ENCODE measurements at regions not wholly inside any gene's neighbourhood (a gene's known extent, or its start where the extent isn't known, plus 50 kb on each side); places are given as distances from the start of the nearest gene placed in this dataset.
"Not testable (repeated sequence)": the region's sequence is repeated elsewhere in the genome, so short reads cannot be mapped to it uniquely, and the experiment has no call there.

DNA sequence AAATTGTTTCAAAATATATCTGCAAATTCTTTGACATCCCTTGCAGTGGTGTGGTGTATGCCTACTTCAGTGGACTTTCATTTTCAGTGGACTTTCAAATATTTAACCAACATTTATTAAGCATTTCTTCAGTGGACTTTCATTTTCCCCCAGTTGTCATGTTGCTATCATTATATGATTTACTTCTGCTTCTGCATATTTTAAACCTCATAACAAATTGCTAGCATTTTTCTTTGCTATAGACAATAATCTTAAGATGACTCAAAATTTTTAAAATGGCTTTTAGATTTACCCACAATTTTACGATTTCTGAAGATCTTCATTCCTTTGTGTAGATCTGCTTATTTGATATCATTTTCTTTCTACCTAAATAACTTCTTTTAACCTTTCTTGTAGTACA, 592.7 kb upstream of the SLC35B3 start:
- ATAC-seq, result no peak
- Histone ChIP-seq H3K4me1 (no peaks in the 10 kb centered on the region), H3K36me3 (no peaks in the 10 kb centered on the region), H3K9me3 (no peaks in the 10 kb centered on the region), H3K27me3 (no peaks in the 10 kb centered on the region), H3K4me3 (no peak overlapping the region), H3K27ac (no peak overlapping the region)
- intact Hi-C loops (cut with DNase I; ENCODE audit: low total_unique reads), result no loop called here
- in situ Hi-C loops (cut with MboI; ENCODE audit: low sequenced_read_pairs in 4 of 4), result no loop called here
- TF ChIP-seq, protein P1, sequence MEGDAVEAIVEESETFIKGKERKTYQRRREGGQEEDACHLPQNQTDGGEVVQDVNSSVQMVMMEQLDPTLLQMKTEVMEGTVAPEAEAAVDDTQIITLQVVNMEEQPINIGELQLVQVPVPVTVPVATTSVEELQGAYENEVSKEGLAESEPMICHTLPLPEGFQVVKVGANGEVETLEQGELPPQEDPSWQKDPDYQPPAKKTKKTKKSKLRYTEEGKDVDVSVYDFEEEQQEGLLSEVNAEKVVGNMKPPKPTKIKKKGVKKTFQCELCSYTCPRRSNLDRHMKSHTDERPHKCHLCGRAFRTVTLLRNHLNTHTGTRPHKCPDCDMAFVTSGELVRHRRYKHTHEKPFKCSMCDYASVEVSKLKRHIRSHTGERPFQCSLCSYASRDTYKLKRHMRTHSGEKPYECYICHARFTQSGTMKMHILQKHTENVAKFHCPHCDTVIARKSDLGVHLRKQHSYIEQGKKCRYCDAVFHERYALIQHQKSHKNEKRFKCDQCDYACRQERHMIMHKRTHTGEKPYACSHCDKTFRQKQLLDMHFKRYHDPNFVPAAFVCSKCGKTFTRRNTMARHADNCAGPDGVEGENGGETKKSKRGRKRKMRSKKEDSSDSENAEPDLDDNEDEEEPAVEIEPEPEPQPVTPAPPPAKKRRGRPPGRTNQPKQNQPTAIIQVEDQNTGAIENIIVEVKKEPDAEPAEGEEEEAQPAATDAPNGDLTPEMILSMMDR (IDR thresholded peaks at IDR 0.05 in 4 of 5, conservative IDR thresholded peaks at IDR 0.05 in 1 of 5), result no peak
- no peak for DNase-seq

DNA sequence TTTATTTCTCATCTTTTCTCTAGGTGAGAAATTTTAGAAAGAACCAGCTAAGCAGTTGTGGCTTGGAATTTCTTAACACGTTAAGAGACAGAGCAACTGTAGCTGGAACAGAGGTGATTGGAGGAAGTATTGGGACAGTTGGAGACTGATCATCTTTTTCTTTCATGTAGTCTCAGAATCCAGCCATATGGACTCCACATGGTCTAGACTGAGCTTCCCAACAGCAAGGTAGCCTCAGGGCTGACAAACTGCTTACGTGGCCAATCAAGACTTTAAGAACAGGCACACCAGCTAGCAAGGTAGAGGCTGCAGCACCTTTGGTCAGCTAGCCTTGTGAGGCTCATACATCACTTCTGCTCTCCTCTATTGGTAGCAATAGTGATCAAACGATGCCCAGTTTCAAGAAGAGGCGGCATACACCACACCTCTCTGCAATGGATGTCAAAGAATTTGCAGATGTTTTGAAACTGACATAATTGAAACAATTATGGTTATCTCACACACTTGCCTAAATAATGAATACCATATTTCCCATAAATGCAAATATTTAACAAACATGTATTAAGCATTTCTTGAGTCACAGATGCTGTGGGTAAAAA, 590.5 kb upstream of the SLC35B3 start:
- intact Hi-C loops (cut with DNase I; ENCODE audit: low total_unique reads), result no loop called here
- no peak for DNase-seq
- in situ Hi-C loops (cut with MboI; ENCODE audit: low sequenced_read_pairs in 4 of 4), result no loop called here
- TF ChIP-seq, protein P1 (IDR thresholded peaks at IDR 0.05 in 4 of 5, conservative IDR thresholded peaks at IDR 0.05 in 1 of 5), result no peak
- TF ChIP-seq POLR2A (IDR thresholded peaks at IDR 0.05), result no peak
- no peaks in the 10 kb centered on the region for H3K9me3 ChIP-seq
- H3K27ac ChIP-seq, result no peak overlapping the region
- ATAC-seq, result no peak
- H3K4me1 ChIP-seq, result no peaks in the 10 kb centered on the region
- no peak overlapping the region for H3K4me3 ChIP-seq
- no peaks in the 10 kb centered on the region for H3K27me3 ChIP-seq
- no peaks in the 10 kb centered on the region for H3K36me3 ChIP-seq

DNA sequence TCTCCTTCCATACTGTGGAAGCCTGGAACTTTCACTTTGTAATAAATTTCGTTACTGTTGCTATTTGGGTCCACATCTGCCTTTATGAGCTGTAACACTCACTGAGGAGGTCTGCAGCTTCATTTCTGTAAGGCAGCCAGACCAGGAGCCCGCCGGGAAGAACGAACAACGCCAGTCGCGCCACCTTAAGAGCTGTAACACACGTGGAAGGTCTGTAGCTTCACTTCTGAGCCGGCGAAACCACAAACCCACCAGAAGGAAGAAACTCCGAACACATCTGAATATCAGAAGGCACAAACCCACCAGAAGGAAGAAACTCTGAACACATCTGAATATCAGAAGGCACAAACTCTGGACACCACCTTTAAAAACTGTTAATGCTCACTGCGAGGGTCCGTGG, 589.9 kb upstream of the SLC35B3 start:
- intact Hi-C loops (cut with DNase I; ENCODE audit: low total_unique reads), result no loop called here
- TF ChIP-seq, protein P1 (IDR thresholded peaks at IDR 0.05 in 4 of 5, conservative IDR thresholded peaks at IDR 0.05 in 1 of 5), result no peak
- TF ChIP-seq POLR2A (IDR thresholded peaks at IDR 0.05), result no peak
- Histone ChIP-seq H3K9me3 (no peaks in the 10 kb centered on the region), H3K27me3 (no peaks in the 10 kb centered on the region), H3K4me3 (no peak overlapping the region), H3K27ac (no peak overlapping the region), H3K4me1 (no peaks in the 10 kb centered on the region), H3K36me3 (no peaks in the 10 kb centered on the region)
- no peak for ATAC-seq
- no peak for DNase-seq
- in situ Hi-C loops (cut with MboI; ENCODE audit: low sequenced_read_pairs in 4 of 4), result no loop called here

DNA sequence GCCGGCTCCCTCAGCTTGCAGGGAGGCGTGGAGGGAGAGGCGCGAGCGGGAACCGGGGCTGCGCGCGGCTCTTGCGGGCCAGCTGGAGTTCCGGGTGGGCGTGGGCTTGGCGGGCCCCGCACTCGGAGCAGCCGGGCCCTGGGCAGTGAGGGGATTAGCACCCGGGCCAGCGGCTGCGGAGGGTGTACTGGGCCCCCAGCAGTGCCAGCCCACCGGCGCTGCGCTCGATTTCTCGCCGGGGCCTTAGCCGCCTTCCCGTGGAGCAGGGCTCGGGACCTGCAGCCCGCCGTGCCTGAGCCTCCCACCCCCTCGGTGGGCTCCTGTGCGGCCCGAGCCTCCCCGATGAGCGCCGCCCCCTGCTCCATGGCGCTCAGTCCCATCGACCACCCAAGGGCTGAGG, 588.9 kb upstream of the SLC35B3 start:
- H3K4me3 ChIP-seq; H3K9me3 ChIP-seq; H3K36me3 ChIP-seq; intact Hi-C loops (cut with DNase I; ENCODE audit: low total_unique reads); in situ Hi-C loops (cut with MboI; ENCODE audit: low sequenced_read_pairs in 4 of 4); H3K27ac ChIP-seq; H3K4me1 ChIP-seq; ATAC-seq; DNase-seq; H3K27me3 ChIP-seq: not testable (repeated sequence)

DNA sequence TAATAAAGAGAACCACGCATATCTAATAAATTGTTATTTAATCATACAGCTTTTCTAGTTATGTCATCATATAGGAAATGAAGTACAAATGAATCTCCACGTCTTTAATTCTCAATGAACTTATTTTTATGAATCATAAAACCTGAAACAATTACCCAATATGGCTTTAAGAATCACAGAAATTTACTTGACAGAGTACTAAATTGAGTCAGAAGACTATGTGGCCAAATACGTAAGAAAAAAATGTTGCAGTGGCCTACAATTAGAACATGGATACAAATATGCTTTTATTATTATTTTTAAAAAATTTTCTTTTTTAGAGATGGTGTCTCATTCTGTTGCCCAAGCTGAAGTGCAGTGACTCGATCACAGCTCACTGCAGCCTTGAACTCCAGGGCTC, 584.7 kb upstream of the SLC35B3 start:
- no peaks in the 10 kb centered on the region for H3K27me3 ChIP-seq
- no peaks in the 10 kb centered on the region for H3K4me1 ChIP-seq
- H3K4me3 ChIP-seq, result no peak overlapping the region
- H3K9me3 ChIP-seq, result no peaks in the 10 kb centered on the region
- DNase-seq, result no peak
- ATAC-seq, result no peak
- intact Hi-C loops (cut with DNase I; ENCODE audit: low total_unique reads) (no loop called here), in situ Hi-C loops (cut with MboI; ENCODE audit: low sequenced_read_pairs in 4 of 4) (no loop called here)
- H3K27ac ChIP-seq, result no peak overlapping the region
- no peaks in the 10 kb centered on the region for H3K36me3 ChIP-seq
- TF ChIP-seq, protein P1 (IDR thresholded peaks at IDR 0.05 in 4 of 5, conservative IDR thresholded peaks at IDR 0.05 in 1 of 5), result no peak
- TF ChIP-seq POLR2A (IDR thresholded peaks at IDR 0.05), result no peak

Measured in gastrocnemius medialis (tissue), 4 donors.